Testis (tissue), 2 donors: ENCODE measurements at regions not wholly inside any gene's neighbourhood (a gene's known extent, or its start where the extent isn't known, plus 50 kb on each side); places are given as distances from the start of the nearest gene placed in this dataset.

Source experiments
- CTCF ChIP-seq, 3 experiments: fragments of 450-650 bp in 2 of 3; fragments of 200-600 bp in 1 of 3; sonication (generic) in 1 of 3; IDR thresholded peaks; one replicate each; pipeline ENCODE4 v1.5.1; 2016 to 2019; ENCODE audit warnings: antibody characterized with exemption in 3 of 3, mild to moderate bottlenecking in 2 of 3, moderate library complexity in 1 of 3
- POLR2A ChIP-seq: fragments of 450-650 bp; IDR thresholded peaks from one replicate; pipeline ENCODE4 v1.6.1; 2017; ENCODE audit warnings: antibody characterized with exemption, mild to moderate bottlenecking, moderate library complexity

GRCh38 chr7:94829987-94830386 lies 77.4 kb upstream of the PPP1R9A start:
- TF ChIP-seq CTCF (IDR thresholded peaks at IDR 0.05) (no peak), POLR2A (no peak)
